GM21619 (cell line): ENCODE measurements at regions not wholly inside any gene's neighbourhood (a gene's known extent, or its start where the extent isn't known, plus 50 kb on each side); places are given as distances from the start of the nearest gene placed in this dataset.
A peak's percentile ranks its signal among the peaks of the same experiment; 100 is the strongest.
"Not testable (repeated sequence)": the region's sequence is repeated elsewhere in the genome, so short reads cannot be mapped to it uniquely, and the experiment has no call there.

Experiments
- ATAC-seq: cut with Tn5 transposase; IDR thresholded peaks from one replicate; pipeline ENCODE4 v1.9.1; 2021; ENCODE audit not compliant: unreplicated experiment

GRCh38 chr18:8987241-8987640 lies 115.3 kb upstream of the NDUFV2 start:
- no peak for ATAC-seq

- ATAC-seq, result peak; percentile 70
These were observed 114.1 kb upstream of the NDUFV2 start for GRCh38 chr18:8988260-8988871.

GRCh38 chr18:8989017-8989416 lies 113.5 kb upstream of the NDUFV2 start:
- no peak for ATAC-seq

- ATAC-seq, result no peak
These were observed 112.6 kb upstream of the NDUFV2 start for GRCh38 chr18:8989855-8990254.

- no peak for ATAC-seq
These were observed 112.0 kb upstream of the NDUFV2 start for GRCh38 chr18:8990276-8991031.

GRCh38 chr18:8991155-8991554 lies 111.3 kb upstream of the NDUFV2 start:
- ATAC-seq, result no peak

GRCh38 chr18:8992500-8992899 lies 110.0 kb upstream of the NDUFV2 start:
- not testable (repeated sequence) for ATAC-seq

GRCh38 chr18:8994603-8995002 lies 107.9 kb upstream of the NDUFV2 start:
- no peak for ATAC-seq

- ATAC-seq, result no peak
These were observed 107.4 kb upstream of the NDUFV2 start for GRCh38 chr18:8995096-8995495.

GRCh38 chr18:8996771-8997432 lies 105.6 kb upstream of the NDUFV2 start:
- ATAC-seq, result no peak

- ATAC-seq, result no peak
These were observed 104.9 kb upstream of the NDUFV2 start for GRCh38 chr18:8997634-8998033.

GRCh38 chr18:8998481-8999217 lies 103.8 kb upstream of the NDUFV2 start:
- ATAC-seq, result no peak

- no peak for ATAC-seq
These were observed 102.6 kb upstream of the NDUFV2 start for GRCh38 chr18:8999872-9000271.

- no peak for ATAC-seq
These were observed 101.8 kb upstream of the NDUFV2 start for GRCh38 chr18:9000733-9001132.

GRCh38 chr18:9001209-9001608 lies 101.3 kb upstream of the NDUFV2 start:
- ATAC-seq, result no peak

- no peak for ATAC-seq
These were observed 98.9 kb upstream of the NDUFV2 start for GRCh38 chr18:9003406-9004100.

- ATAC-seq, result not testable (repeated sequence)
These were observed 98.2 kb upstream of the NDUFV2 start for GRCh38 chr18:9004308-9004707.

GRCh38 chr18:9007700-9008099 lies 94.8 kb upstream of the NDUFV2 start:
- ATAC-seq, result not testable (repeated sequence)

- no peak for ATAC-seq
These were observed 94.2 kb upstream of the NDUFV2 start for GRCh38 chr18:9008200-9008708.
